ENCODE measurements at regions not wholly inside any gene's neighbourhood (a gene's known extent, or its start where the extent isn't known, plus 50 kb on each side); places are given as distances from the start of the nearest gene placed in this dataset.

DNA sequence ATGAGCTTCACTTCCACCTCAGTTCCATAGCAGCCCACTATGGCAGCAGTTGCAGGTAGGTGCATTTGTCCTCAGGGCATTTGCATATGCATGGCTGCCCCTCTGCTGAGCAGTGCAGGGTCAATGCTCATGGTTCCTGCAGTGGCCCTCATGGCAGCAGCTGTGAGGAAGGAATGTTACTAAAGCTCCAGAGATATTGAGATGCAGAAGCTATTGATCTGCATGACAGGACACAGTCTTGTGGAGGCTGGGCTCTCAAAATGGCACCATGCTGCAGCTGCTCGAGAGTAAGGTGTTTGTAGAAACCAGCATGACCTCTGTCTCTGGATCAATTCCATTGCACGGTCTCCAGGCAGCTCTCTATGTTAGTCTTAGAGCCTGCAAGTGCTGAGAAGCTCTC lies 179.2 kb upstream of the PCDH18 start:
- no peak for TF ChIP-seq EZH2 (IDR thresholded peaks at IDR 0.05; ENCODE audit: insufficient read depth, poor library complexity, severe bottlenecking)
- TF ChIP-seq EZH2phosphoT487 (IDR thresholded peaks at IDR 0.05; ENCODE audit: insufficient read depth, low read depth) = no peak

Measured in GM23248 (cell line).